HepG2 (cell line): ENCODE measurements at regions not wholly inside any gene's neighbourhood (a gene's known extent, or its start where the extent isn't known, plus 50 kb on each side); places are given as distances from the start of the nearest gene placed in this dataset.

Experiments used
- ATAC-seq: fragments of 200-7000 bp; cut with Tn5 transposase; 3 replicates; pipeline ENCODE4 v1.9.1; 2020; ENCODE audit warnings: mild to moderate bottlenecking, moderate library complexity
- BruUV-seq: library from RNA; stranded (reverse); fragments of 400-500 nt; replicated peaks from 2 replicates; lab custom pipeline; 2021; lab: Mats Ljungman, UMichigan
- CTCF ChIA-PET: fragments of 300-600 bp; formaldehyde crosslinking; extraction: SDS; loops from one replicate; lab custom pipeline; 2021; ENCODE audit warnings: low total read pairs, inconsistent platforms, low intra/inter-chr PET ratio; lab: Yijun Ruan, JAX
- POLR2A ChIA-PET: fragments of 350-600 bp; sonication (Branson Sonifier 250); formaldehyde crosslinking; loops from one replicate; lab custom pipeline; 2020; ENCODE audit warnings: antibody characterized with exemption, inconsistent platforms; lab: Yijun Ruan, JAX
- DNase-seq: peaks from one replicate; pipeline ENCODE4 v3.0.0-alpha.2; 2015; ENCODE audit warnings: low spot score
- FAIRE-seq: peaks from 3 replicates; lab custom pipeline; 2011; peaks lifted over from hg19 to GRCh38; lab: Jason Lieb, UNC
- H2AFZ ChIP-seq: one replicate; pipeline ENCODE4 v1.6.1; 2011; ENCODE audit warnings: low read length, inconsistent platforms
- H3K27ac ChIP-seq: fragments of 300-600 bp; 3 replicates; pipeline ENCODE4 v1.8.0; 2011; ENCODE audit warnings: mixed run types, mild to moderate bottlenecking, mixed read lengths, low read length, inconsistent platforms; ENCODE audit not compliant: insufficient read depth; ENCODE audit errors: extremely low read length
- H3K27me3 ChIP-seq, 2 experiments: fragments of 200-600 bp in 1 of 2; 2 replicates in 1 of 2; 3 replicates in 1 of 2; pipeline versions ENCODE4 v1.6.0 to v1.8.0; 2011; ENCODE audit warnings: low read length in 2 of 2, mild to moderate bottlenecking in 2 of 2, moderate library complexity in 2 of 2, inconsistent platforms in 1 of 2; ENCODE audit not compliant: insufficient read depth in 2 of 2, control insufficient read depth in 1 of 2
- H3K36me3 ChIP-seq, 2 experiments: fragments of 200-600 bp in 1 of 2; replicated peaks in 1 of 2; 2 replicates in 1 of 2; 3 replicates in 1 of 2; pipeline versions ENCODE4 v1.5.1 to v1.8.0; 2011; ENCODE audit warnings: low read length in 2 of 2, inconsistent platforms in 1 of 2; ENCODE audit not compliant: insufficient read depth in 2 of 2, control insufficient read depth in 1 of 2
- H3K4me1 ChIP-seq: 2 replicates; pipeline ENCODE4 v1.5.1; 2012; ENCODE audit warnings: low read length, inconsistent platforms; ENCODE audit not compliant: insufficient read depth
- H3K4me2 ChIP-seq: 2 replicates; pipeline ENCODE4 v1.6.0; 2011; ENCODE audit warnings: low read depth, low read length, inconsistent platforms
- H3K4me3 ChIP-seq, 3 experiments: fragments of 200-600 bp in 1 of 3; sonication (generic), shearing (Covaris generic) in 1 of 3; replicated peaks in 1 of 3; 2 replicates each; pipeline ENCODE4 v1.5.1; 2011 to 2016; ENCODE audit warnings: low read length in 3 of 3, inconsistent platforms in 2 of 3, low read depth in 2 of 3, mild to moderate bottlenecking in 2 of 3, control low read depth in 1 of 3, mixed read lengths in 1 of 3; ENCODE audit not compliant: insufficient read depth in 1 of 3
- H3K79me2 ChIP-seq: one replicate; pipeline ENCODE4 v1.6.1; 2011; ENCODE audit warnings: low read length, inconsistent platforms; ENCODE audit not compliant: insufficient read depth
- H3K9ac ChIP-seq: 2 replicates; pipeline ENCODE4 v1.6.0; 2011; ENCODE audit warnings: mild to moderate bottlenecking, low read depth, low read length, inconsistent platforms; ENCODE audit not compliant: insufficient read depth
- H3K9me3 ChIP-seq: 2 replicates; pipeline ENCODE4 v1.5.1; 2012; ENCODE audit warnings: mild to moderate bottlenecking, low read length
- H4K20me1 ChIP-seq: 2 replicates; pipeline ENCODE4 v1.6.0; 2011; ENCODE audit warnings: inconsistent platforms, mild to moderate bottlenecking, low read length, moderate library complexity; ENCODE audit not compliant: insufficient read depth
- ARID2 ChIP-seq: sonication (generic); formaldehyde crosslinking; IDR thresholded peaks from 2 replicates; pipeline ENCODE4 v1.8.1; 2022; ENCODE audit warnings: mild to moderate bottlenecking, missing genetic modification reagents, borderline replicate concordance
- CREB1 ChIP-seq, 2 experiments: fragments of 450-650 bp in 1 of 2; IDR thresholded peaks; 2 replicates each; pipeline ENCODE4 v1.6.1; 2016 to 2017; ENCODE audit warnings: control low read depth in 1 of 2, mild to moderate bottlenecking in 1 of 2, missing compliant biosample characterization in 1 of 2, missing genetic modification characterization in 1 of 2
- KAT2B ChIP-seq: fragments of 150-350 bp; IDR thresholded peaks from 2 replicates; pipeline ENCODE4 v1.6.1; 2014; ENCODE audit warnings: low read depth, low read length, borderline replicate concordance
- SMARCE1 ChIP-seq: fragments of 450-650 bp; IDR thresholded peaks from 2 replicates; pipeline ENCODE4 v1.6.1; 2017; ENCODE audit warnings: borderline replicate concordance
- ZBTB8A ChIP-seq: sonication (generic); formaldehyde crosslinking; IDR thresholded peaks from 2 replicates; pipeline ENCODE4 v1.4.0; 2020; ENCODE audit warnings: mild to moderate bottlenecking, low read depth, missing genetic modification reagents, borderline replicate concordance
- ZNF207 ChIP-seq: fragments of 450-650 bp; IDR thresholded peaks from 2 replicates; pipeline ENCODE4 v1.6.1; 2016; ENCODE audit warnings: antibody characterized with exemption, borderline replicate concordance
- ZNF263 ChIP-seq: sonication (generic); formaldehyde crosslinking; IDR thresholded peaks from 2 replicates; pipeline ENCODE4 v1.4.0; 2020; ENCODE audit warnings: missing genetic modification reagents
- ZNF639 ChIP-seq: conservative IDR thresholded peaks from 2 replicates; pipeline ENCODE4 v1.6.1; 2018; ENCODE audit warnings: missing genetic modification reagents
- WGBS: methylation state at CpG from one replicate; pipeline ENCODE4 v1.1.6; 2017; ENCODE audit warnings: low lambda C conversion rate; 5-methylcytosine and 5-hydroxymethylcytosine counted together
- in situ Hi-C: cut with HindIII; loops from 2 replicates; pipeline ENCODE4 v1.10.0; 2017; ENCODE audit warnings: low pct_unique_long_range_greater_than_20kb; ENCODE audit not compliant: extremely low pct_ligation_motif_present
- intact Hi-C: fragments of 100-400 bp; cut with micrococcal nuclease; formaldehyde crosslinking; loops from one replicate; pipeline ENCODE4 v1.10.0; 2022; ENCODE audit not compliant: unreplicated experiment
- TF ChIP-seq, protein P1 (sequence below): sonication (generic); formaldehyde crosslinking; IDR thresholded peaks from 2 replicates; pipeline ENCODE4 v1.5.0; 2020; ENCODE audit warnings: mild to moderate bottlenecking, missing genetic modification reagents

- Histone ChIP-seq H3K27ac (no peak overlapping the region), H3K79me2 (no peaks in the 10 kb centered on the region), H3K4me3 (no peak overlapping the region), H3K4me1 (peaks cover 17% of the 10 kb centered on the region), H3K9ac (no peak overlapping the region), H3K4me2 (no peak overlapping the region), H3K27me3 (peaks cover 3 to 42% of the 10 kb centered on the region in 2 experiments; a peak in 3 of 5 replicates), H2AFZ (no peak overlapping the region), H3K9me3 (no peaks in the 10 kb centered on the region), H4K20me1 (no peaks in the 10 kb centered on the region), H3K36me3 (no peaks in the 10 kb centered on the region)
- intact Hi-C loops, result no loop called here
- no peak for FAIRE-seq
- ChIA-PET POLR2A (no interaction called here), CTCF (no interaction called here)
- BruUV-seq, result no TSS peak
- in situ Hi-C loops, result no loop called here
- ATAC-seq, result no peak
- WGBS, result 56% methylated on average over 7 of the region's 7 CpGs
- no peak for DNase-seq
- no peak for TF ChIP-seq ZBTB8A (CRISPR knock-in tag)
Measured at GRCh38 chr6:149244105-149244504, 73.4 kb upstream of the TAB2 start.

- no peak overlapping the region for H2AFZ ChIP-seq
- intact Hi-C loops (no loop called here), in situ Hi-C loops (no loop called here)
- DNase-seq, result no peak
- FAIRE-seq, result no peak
- H3K79me2 ChIP-seq, result no peaks in the 10 kb centered on the region
- CTCF ChIA-PET, result no interaction called here
- BruUV-seq, result no TSS peak
- peaks cover 39% of the 10 kb centered on the region for H3K4me1 ChIP-seq
- H3K9ac ChIP-seq, result no peak overlapping the region
- H3K4me3 ChIP-seq, result no peak overlapping the region
- H3K27me3 ChIP-seq, result peaks cover 3 to 39% of the 10 kb centered on the region in 2 experiments; a peak in 2 of 5 replicates
- H3K36me3 ChIP-seq, result no peaks in the 10 kb centered on the region
- WGBS, result 26% methylated on average over 13 of the region's 13 CpGs
- no peaks in the 10 kb centered on the region for H4K20me1 ChIP-seq
- H3K27ac ChIP-seq, result no peak overlapping the region
- TF ChIP-seq ZNF639 (CRISPR knock-in tag), result no peak
- TF ChIP-seq SMARCE1, result no peak
- TF ChIP-seq, protein P1, sequence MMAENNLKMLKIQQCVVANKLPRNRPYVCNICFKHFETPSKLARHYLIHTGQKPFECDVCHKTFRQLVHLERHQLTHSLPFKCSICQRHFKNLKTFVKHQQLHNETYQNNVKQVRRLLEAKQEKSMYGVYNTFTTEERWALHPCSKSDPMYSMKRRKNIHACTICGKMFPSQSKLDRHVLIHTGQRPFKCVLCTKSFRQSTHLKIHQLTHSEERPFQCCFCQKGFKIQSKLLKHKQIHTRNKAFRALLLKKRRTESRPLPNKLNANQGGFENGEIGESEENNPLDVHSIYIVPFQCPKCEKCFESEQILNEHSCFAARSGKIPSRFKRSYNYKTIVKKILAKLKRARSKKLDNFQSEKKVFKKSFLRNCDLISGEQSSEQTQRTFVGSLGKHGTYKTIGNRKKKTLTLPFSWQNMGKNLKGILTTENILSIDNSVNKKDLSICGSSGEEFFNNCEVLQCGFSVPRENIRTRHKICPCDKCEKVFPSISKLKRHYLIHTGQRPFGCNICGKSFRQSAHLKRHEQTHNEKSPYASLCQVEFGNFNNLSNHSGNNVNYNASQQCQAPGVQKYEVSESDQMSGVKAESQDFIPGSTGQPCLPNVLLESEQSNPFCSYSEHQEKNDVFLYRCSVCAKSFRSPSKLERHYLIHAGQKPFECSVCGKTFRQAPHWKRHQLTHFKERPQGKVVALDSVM, result peak; percentile 59; the same call in 1 of the 2 replicates
- 0 out of 2 replicates have a peak, but pooled peaks have one; percentile 10 for TF ChIP-seq KAT2B
- TF ChIP-seq ZNF263 (CRISPR knock-in tag), result peak; percentile 70
- TF ChIP-seq CREB1 (IDR thresholded peaks at IDR 0.05), result peak; percentile 72
- TF ChIP-seq CREB1 (CRISPR knock-in tag; IDR thresholded peaks at IDR 0.05), result no peak
- TF ChIP-seq ZNF207, result no peak
- TF ChIP-seq ARID2 (CRISPR knock-in tag), result no peak
- POLR2A ChIA-PET, result no interaction called here
- no peaks in the 10 kb centered on the region for H3K9me3 ChIP-seq
- no peak for ATAC-seq
- H3K4me2 ChIP-seq, result no peak overlapping the region; the same call in 1 of the 2 replicates
Measured at GRCh38 chr6:149246691-149247384, 70.7 kb upstream of the TAB2 start.
